Transverse colon (tissue), 4 donors: ENCODE measurements at regions not wholly inside any gene's neighbourhood (a gene's known extent, or its start where the extent isn't known, plus 50 kb on each side); places are given as distances from the start of the nearest gene placed in this dataset.
"Not testable (repeated sequence)": the region's sequence is repeated elsewhere in the genome, so short reads cannot be mapped to it uniquely, and the experiment has no call there.

Experiments used
- DNase-seq: peaks from one replicate; pipeline ENCODE4 v3.0.0-alpha.2; 2019
- H3K27ac ChIP-seq, 4 donors: fragments of 200-600 bp; sonication (generic); 2 replicates each; pipeline ENCODE4 v1.5.1; 2016 to 2018; ENCODE audit warnings: inconsistent platforms in 4 of 4
- H3K27me3 ChIP-seq: fragments of 200-600 bp; sonication (generic); 2 replicates; pipeline ENCODE4 v1.5.1; 2017; ENCODE audit warnings: inconsistent platforms
- H3K36me3 ChIP-seq, 4 donors: fragments of 200-600 bp; sonication (generic); 2 replicates each; pipeline ENCODE4 v1.5.1; 2017 to 2019; ENCODE audit warnings: inconsistent platforms in 4 of 4
- H3K4me1 ChIP-seq, 4 donors: fragments of 200-600 bp; sonication (generic); 2 replicates each; pipeline ENCODE4 v1.5.1; 2017 to 2020; ENCODE audit warnings: inconsistent platforms in 4 of 4
- H3K4me3 ChIP-seq, 4 donors: fragments of 200-600 bp; sonication (generic); 1 replicate in 1 of 4; 2 replicates in 3 of 4; pipeline versions ENCODE4 v1.5.1 to v1.6.1; 2017 to 2019; ENCODE audit warnings: inconsistent platforms in 4 of 4
- H3K9me3 ChIP-seq, 2 donors: fragments of 200-600 bp; sonication (generic); 2 replicates each; pipeline ENCODE4 v1.5.1; 2017 to 2019; ENCODE audit warnings: inconsistent platforms in 2 of 2
- CTCF ChIP-seq, 5 experiments: fragments of 200-600 bp in 3 of 5; fragments of 450-650 bp in 2 of 5; sonication (generic) in 3 of 5; IDR thresholded peaks; 1 replicate in 2 of 5; 2 replicates in 3 of 5; pipeline ENCODE4 v1.5.1; 2016 to 2017; ENCODE audit warnings: antibody characterized with exemption in 5 of 5, inconsistent platforms in 3 of 5, mild to moderate bottlenecking in 2 of 5, moderate library complexity in 1 of 5
- EP300 ChIP-seq: sonication (generic); formaldehyde crosslinking; IDR thresholded peaks from one replicate; pipeline ENCODE4 v1.6.1; 2017; ENCODE audit warnings: antibody characterized with exemption, low read depth
- POLR2A ChIP-seq: fragments of 450-650 bp; IDR thresholded peaks from one replicate; pipeline ENCODE4 v1.6.1; 2016; ENCODE audit warnings: antibody characterized with exemption, mild to moderate bottlenecking, moderate library complexity
- POLR2AphosphoS5 ChIP-seq, 3 donors: sonication (generic); formaldehyde crosslinking; IDR thresholded peaks; one replicate each; pipeline ENCODE4 v1.6.1; 2016; ENCODE audit warnings: antibody characterized with exemption in 3 of 3
- WGBS, 2 donors: methylation state at CpG; one replicate each; pipeline ENCODE4 v1.1.5; 2018; ENCODE audit warnings: low coverage in 1 of 2; 5-methylcytosine and 5-hydroxymethylcytosine counted together
- in situ Hi-C, 4 donors: fragments of 200-750 bp; cut with MboI; loops; one replicate each; pipeline versions ENCODE4 v1.15.0 to v1.15.1; 2017; ENCODE audit warnings: low sequenced_read_pairs in 3 of 4, low pct_ligation_motif_present in 1 of 4, low pct_unique_long_range_greater_than_20kb in 1 of 4
- intact Hi-C: fragments of 100-400 bp; cut with DNase I; formaldehyde crosslinking; loops from one replicate; pipeline ENCODE4 v1.15.1; 2023; ENCODE audit warnings: low total_unique reads

GRCh38 chr5:155564541-155564940, 551.0 kb downstream of the KIF4B start:
- Histone ChIP-seq H3K4me3 (no peak overlapping the region), H3K27me3 (no peaks in the 10 kb centered on the region), H3K36me3 (no peaks in the 10 kb centered on the region), H3K4me1 (no peaks in the 10 kb centered on the region), H3K9me3 (peaks cover 0 to 3% of the 10 kb centered on the region in 2 donors), H3K27ac (no peak overlapping the region)
- intact Hi-C loops (no loop called here), in situ Hi-C loops (no loop called here)
- TF ChIP-seq POLR2AphosphoS5 (IDR thresholded peaks at IDR 0.05): no peak
- no peak for TF ChIP-seq EP300
- TF ChIP-seq POLR2A: no peak
- TF ChIP-seq CTCF (IDR thresholded peaks at IDR 0.05): no peak
- 79 to 100% methylated on average over 5 to 12 of the region's 12 CpGs for WGBS, 2 donors
- no peak for DNase-seq

- 56 to 61% methylated on average over 3 of the region's 3 CpGs for WGBS, 2 donors
- DNase-seq: no peak
- in situ Hi-C loops: no loop called here
- Histone ChIP-seq H3K4me3 (no peak overlapping the region), H3K9me3 (no peaks in the 10 kb centered on the region), H3K27ac (no peak overlapping the region), H3K27me3 (no peaks in the 10 kb centered on the region), H3K4me1 (no peaks in the 10 kb centered on the region), H3K36me3 (no peaks in the 10 kb centered on the region)
- intact Hi-C loops: no loop called here
- TF ChIP-seq POLR2AphosphoS5 (IDR thresholded peaks at IDR 0.05) (no peak), CTCF (IDR thresholded peaks at IDR 0.05) (no peak), POLR2A (no peak), EP300 (no peak)
These were observed 562.3 kb downstream of the KIF4B start for GRCh38 chr5:155575861-155576260.

- H3K4me3 ChIP-seq, H3K27me3 ChIP-seq, H3K4me1 ChIP-seq, H3K27ac ChIP-seq, H3K36me3 ChIP-seq, DNase-seq, in situ Hi-C loops, H3K9me3 ChIP-seq: not testable (repeated sequence)
- 90% methylated on average over 15 of the region's 21 CpGs; no CpG with 5 or more reads in 1 of the 2 donors for WGBS, 2 donors
- intact Hi-C loops: loop anchor here (10.0 kb wide), 1 partner anchor 1372 kb away; no protein-coding TSS in a partner anchor
These were observed 573.3 kb downstream of the KIF4B start for GRCh38 chr5:155586808-155587207.

GRCh38 chr5:155587458-155587857, 573.9 kb downstream of the KIF4B start:
- DNase-seq: no peak
- Histone ChIP-seq H3K27me3 (no peaks in the 10 kb centered on the region), H3K27ac (no peak overlapping the region), H3K9me3 (no peaks in the 10 kb centered on the region), H3K4me1 (no peaks in the 10 kb centered on the region), H3K4me3 (no peak overlapping the region), H3K36me3 (no peaks in the 10 kb centered on the region)
- TF ChIP-seq POLR2AphosphoS5 (IDR thresholded peaks at IDR 0.05) (no peak), POLR2A (no peak), EP300 (no peak), CTCF (IDR thresholded peaks at IDR 0.05) (no peak)
- in situ Hi-C loops (no loop called here), intact Hi-C loops (loop anchor here (10.0 kb wide), 1 partner anchor 1373 kb away; no protein-coding TSS in a partner anchor)
- WGBS, 2 donors: 14 to 46% methylated on average over 1 of the region's 1 CpG

GRCh38 chr5:155591273-155591672, 577.7 kb downstream of the KIF4B start:
- in situ Hi-C loops: no loop called here
- Histone ChIP-seq H3K36me3 (no peaks in the 10 kb centered on the region), H3K4me3 (no peak overlapping the region), H3K27me3 (no peaks in the 10 kb centered on the region), H3K4me1 (no peaks in the 10 kb centered on the region), H3K27ac (no peak overlapping the region), H3K9me3 (no peaks in the 10 kb centered on the region)
- TF ChIP-seq CTCF (IDR thresholded peaks at IDR 0.05) (no peak), POLR2A (no peak), EP300 (no peak), POLR2AphosphoS5 (IDR thresholded peaks at IDR 0.05) (no peak)
- 75 to 81% methylated on average over 4 of the region's 4 CpGs for WGBS, 2 donors
- intact Hi-C loops: no loop called here
- no peak for DNase-seq
